ENCODE measurements at regions not wholly inside any gene's neighbourhood (a gene's known extent, or its start where the extent isn't known, plus 50 kb on each side); places are given as distances from the start of the nearest gene placed in this dataset.

- H3K36me3 Mint-ChIP-seq (ENCODE audit: insufficient read depth in 2 of 2): no peaks in the 10 kb centered on the region
Observed at GRCh38 chr3:177469216-177469615, 271.9 kb upstream of the TBL1XR1 start.

GRCh38 chr3:177470197-177470941 lies 273.1 kb upstream of the TBL1XR1 start:
- DNase-seq (no peak), ATAC-seq (replicated peaks in 1 of 2) (no peak)
- no peaks in the 10 kb centered on the region for H3K27me3 Mint-ChIP-seq (ENCODE audit: low read depth)
- H3K36me3 Mint-ChIP-seq (ENCODE audit: insufficient read depth in 2 of 2): no peaks in the 10 kb centered on the region
- H3K4me3 Mint-ChIP-seq: no peak overlapping the region
- no peaks in the 10 kb centered on the region for H3K9me3 Mint-ChIP-seq
- no peak overlapping the region for H3K27ac Mint-ChIP-seq
- H3K4me1 Mint-ChIP-seq (ENCODE audit: low read depth): no peaks in the 10 kb centered on the region

More at GRCh38 chr3:177469216-177469615, 271.9 kb upstream of the TBL1XR1 start:
- H3K4me1 Mint-ChIP-seq (ENCODE audit: low read depth): peaks cover 3% of the 10 kb centered on the region
- no peak overlapping the region for H3K4me3 Mint-ChIP-seq
- no peak for ATAC-seq (replicated peaks in 1 of 2)
- no peaks in the 10 kb centered on the region for H3K27me3 Mint-ChIP-seq (ENCODE audit: low read depth)
- H3K27ac Mint-ChIP-seq: no peak overlapping the region
- no peaks in the 10 kb centered on the region for H3K9me3 Mint-ChIP-seq
- no peak for DNase-seq

GRCh38 chr3:177471733-177472480 lies 274.6 kb upstream of the TBL1XR1 start:
- H3K36me3 Mint-ChIP-seq (ENCODE audit: insufficient read depth in 2 of 2): no peaks in the 10 kb centered on the region
- no peak overlapping the region for H3K27ac Mint-ChIP-seq
- no peaks in the 10 kb centered on the region for H3K4me1 Mint-ChIP-seq (ENCODE audit: low read depth)
- no peak for DNase-seq
- no peaks in the 10 kb centered on the region for H3K9me3 Mint-ChIP-seq
- no peak for ATAC-seq (replicated peaks in 1 of 2)
- H3K27me3 Mint-ChIP-seq (ENCODE audit: low read depth): no peaks in the 10 kb centered on the region
- H3K4me3 Mint-ChIP-seq: no peak overlapping the region

GRCh38 chr3:177473184-177473583 lies 275.9 kb upstream of the TBL1XR1 start:
- no peaks in the 10 kb centered on the region for H3K9me3 Mint-ChIP-seq
- no peaks in the 10 kb centered on the region for H3K27me3 Mint-ChIP-seq (ENCODE audit: low read depth)
- H3K36me3 Mint-ChIP-seq (ENCODE audit: insufficient read depth in 2 of 2): no peaks in the 10 kb centered on the region
- H3K4me3 Mint-ChIP-seq: no peak overlapping the region
- H3K4me1 Mint-ChIP-seq (ENCODE audit: low read depth): no peaks in the 10 kb centered on the region
- ATAC-seq (replicated peaks in 1 of 2): no peak
- no peak for DNase-seq
- H3K27ac Mint-ChIP-seq: no peak overlapping the region

GRCh38 chr3:177473903-177474302 lies 276.6 kb upstream of the TBL1XR1 start:
- no peak for DNase-seq
- Mint-ChIP-seq H3K36me3 (ENCODE audit: insufficient read depth in 2 of 2) (no peaks in the 10 kb centered on the region), H3K4me1 (ENCODE audit: low read depth) (no peaks in the 10 kb centered on the region), H3K27ac (no peak overlapping the region), H3K4me3 (no peak overlapping the region), H3K9me3 (no peaks in the 10 kb centered on the region), H3K27me3 (ENCODE audit: low read depth) (no peaks in the 10 kb centered on the region)
- no peak for ATAC-seq (replicated peaks in 1 of 2)

- no peak for DNase-seq
- H3K9me3 Mint-ChIP-seq: no peaks in the 10 kb centered on the region
- no peak overlapping the region for H3K4me3 Mint-ChIP-seq
- no peak for ATAC-seq (replicated peaks in 1 of 2)
- no peaks in the 10 kb centered on the region for H3K4me1 Mint-ChIP-seq (ENCODE audit: low read depth)
- H3K36me3 Mint-ChIP-seq (ENCODE audit: insufficient read depth in 2 of 2): no peaks in the 10 kb centered on the region
- H3K27me3 Mint-ChIP-seq (ENCODE audit: low read depth): no peaks in the 10 kb centered on the region
- H3K27ac Mint-ChIP-seq: no peak overlapping the region
Observed at GRCh38 chr3:177474652-177475355, 277.5 kb upstream of the TBL1XR1 start.

- DNase-seq (no peak), ATAC-seq (replicated peaks in 1 of 2) (no peak)
- Mint-ChIP-seq H3K9me3 (no peaks in the 10 kb centered on the region), H3K4me1 (ENCODE audit: low read depth) (no peaks in the 10 kb centered on the region), H3K4me3 (no peak overlapping the region), H3K36me3 (ENCODE audit: insufficient read depth in 2 of 2) (no peaks in the 10 kb centered on the region), H3K27me3 (ENCODE audit: low read depth) (no peaks in the 10 kb centered on the region), H3K27ac (no peak overlapping the region)
Observed at GRCh38 chr3:177475356-177475665, 278.0 kb upstream of the TBL1XR1 start.

GRCh38 chr3:177476495-177476894 lies 279.2 kb upstream of the TBL1XR1 start:
- Mint-ChIP-seq H3K4me3 (no peak overlapping the region), H3K27me3 (ENCODE audit: low read depth) (no peaks in the 10 kb centered on the region), H3K27ac (no peak overlapping the region), H3K36me3 (ENCODE audit: insufficient read depth in 2 of 2) (no peaks in the 10 kb centered on the region), H3K9me3 (peaks cover 1 to 3% of the 10 kb centered on the region in 2 donors), H3K4me1 (ENCODE audit: low read depth) (no peaks in the 10 kb centered on the region)
- ATAC-seq (replicated peaks in 1 of 2) (no peak), DNase-seq (no peak)

- ATAC-seq (replicated peaks in 1 of 2): no peak
Observed at GRCh38 chr3:177476921-177477435, 279.7 kb upstream of the TBL1XR1 start.

GRCh38 chr3:177478170-177478867 lies 281.0 kb upstream of the TBL1XR1 start:
- DNase-seq (no peak), ATAC-seq (replicated peaks in 1 of 2) (no peak)
- Mint-ChIP-seq H3K9me3 (peaks cover 1 to 3% of the 10 kb centered on the region in 2 donors), H3K27ac (no peak overlapping the region), H3K4me1 (ENCODE audit: low read depth) (no peaks in the 10 kb centered on the region), H3K27me3 (ENCODE audit: low read depth) (no peaks in the 10 kb centered on the region), H3K4me3 (no peak overlapping the region), H3K36me3 (ENCODE audit: insufficient read depth in 2 of 2) (no peaks in the 10 kb centered on the region)

More at GRCh38 chr3:177476921-177477435, 279.7 kb upstream of the TBL1XR1 start:
- Mint-ChIP-seq H3K36me3 (ENCODE audit: insufficient read depth in 2 of 2) (no peaks in the 10 kb centered on the region), H3K9me3 (peaks cover 1 to 3% of the 10 kb centered on the region in 2 donors), H3K27ac (no peak overlapping the region), H3K4me1 (ENCODE audit: low read depth) (no peaks in the 10 kb centered on the region), H3K27me3 (ENCODE audit: low read depth) (no peaks in the 10 kb centered on the region), H3K4me3 (no peak overlapping the region)
- DNase-seq: no peak

- Mint-ChIP-seq H3K27ac (no peak overlapping the region), H3K4me3 (no peak overlapping the region), H3K9me3 (peaks cover 1 to 3% of the 10 kb centered on the region in 2 donors), H3K27me3 (ENCODE audit: low read depth) (no peaks in the 10 kb centered on the region), H3K4me1 (ENCODE audit: low read depth) (no peaks in the 10 kb centered on the region), H3K36me3 (ENCODE audit: insufficient read depth in 2 of 2) (no peaks in the 10 kb centered on the region)
- DNase-seq (no peak), ATAC-seq (replicated peaks in 1 of 2) (no peak)
Observed at GRCh38 chr3:177479630-177480029, 282.3 kb upstream of the TBL1XR1 start.

- peaks cover 0 to 4% of the 10 kb centered on the region in 2 donors for H3K36me3 Mint-ChIP-seq (ENCODE audit: insufficient read depth in 2 of 2)
- ATAC-seq (replicated peaks in 1 of 2): no peak
- no peak overlapping the region for H3K27ac Mint-ChIP-seq
- H3K4me3 Mint-ChIP-seq: no peak overlapping the region
- no peaks in the 10 kb centered on the region for H3K4me1 Mint-ChIP-seq (ENCODE audit: low read depth)
- DNase-seq: no peak
- H3K9me3 Mint-ChIP-seq: peaks cover 1 to 3% of the 10 kb centered on the region in 2 donors
- H3K27me3 Mint-ChIP-seq (ENCODE audit: low read depth): no peaks in the 10 kb centered on the region
Observed at GRCh38 chr3:177481329-177481728, 284.0 kb upstream of the TBL1XR1 start.

All from activated T-cell treated with anti-CD3 and anti-CD28 coated beads, Interleukin-2, amount 50 U/mL, for 72 hours (primary cell).